ENCODE measurements at regions not wholly inside any gene's neighbourhood (a gene's known extent, or its start where the extent isn't known, plus 50 kb on each side); places are given as distances from the start of the nearest gene placed in this dataset.
A peak's percentile ranks its signal among the peaks of the same experiment; 100 is the strongest.

DNA sequence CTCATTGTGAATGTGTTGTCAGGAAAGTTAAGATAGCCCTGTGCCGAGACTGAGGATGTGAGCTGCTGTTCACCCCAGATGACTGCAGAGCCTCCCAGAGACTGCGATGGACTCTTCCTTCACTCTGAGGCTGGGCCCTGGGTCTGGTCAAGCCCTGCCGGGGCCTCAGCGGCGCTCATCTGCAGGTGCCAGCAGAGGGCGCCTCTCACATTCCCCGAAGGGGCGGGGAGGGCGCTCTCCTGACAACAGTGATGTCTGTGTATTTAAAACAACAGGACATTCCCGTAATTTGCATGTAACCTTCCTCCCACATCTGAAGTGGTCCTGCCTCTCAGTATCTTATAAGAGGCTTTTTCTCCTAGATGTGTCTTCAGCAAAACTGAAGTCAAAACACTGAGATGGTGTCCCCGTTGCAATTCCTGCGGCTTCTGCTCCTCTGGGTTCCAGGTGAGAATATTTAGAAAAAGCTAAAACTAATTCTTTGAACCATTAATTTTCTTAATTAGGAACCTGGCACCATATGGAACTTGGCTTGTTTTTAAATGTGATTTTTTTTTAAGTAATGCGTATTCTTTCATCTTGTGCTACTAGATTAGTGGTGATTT, 1377.9 kb downstream of the RPIA start:
- 30 to 71% (median 36%) methylated on average over 6 to 13 of the region's 13 CpGs for WGBS, 4 donors
- Histone ChIP-seq H3K27me3 (peaks cover 5% of the 10 kb centered on the region), H3K4me3 (no peak overlapping the region), H3K27ac (no peak overlapping the region), H3K9me3 (replicated peaks in 1 of 3) (no peaks in the 10 kb centered on the region), H3K4me1 (replicated peaks in 1 of 2) (no peaks in the 10 kb centered on the region), H3K36me3 (replicated peaks in 1 of 2) (no peaks in the 10 kb centered on the region)
- no peak for TF ChIP-seq POLR2A (IDR thresholded peaks at IDR 0.05)
- TF ChIP-seq, protein P1, sequence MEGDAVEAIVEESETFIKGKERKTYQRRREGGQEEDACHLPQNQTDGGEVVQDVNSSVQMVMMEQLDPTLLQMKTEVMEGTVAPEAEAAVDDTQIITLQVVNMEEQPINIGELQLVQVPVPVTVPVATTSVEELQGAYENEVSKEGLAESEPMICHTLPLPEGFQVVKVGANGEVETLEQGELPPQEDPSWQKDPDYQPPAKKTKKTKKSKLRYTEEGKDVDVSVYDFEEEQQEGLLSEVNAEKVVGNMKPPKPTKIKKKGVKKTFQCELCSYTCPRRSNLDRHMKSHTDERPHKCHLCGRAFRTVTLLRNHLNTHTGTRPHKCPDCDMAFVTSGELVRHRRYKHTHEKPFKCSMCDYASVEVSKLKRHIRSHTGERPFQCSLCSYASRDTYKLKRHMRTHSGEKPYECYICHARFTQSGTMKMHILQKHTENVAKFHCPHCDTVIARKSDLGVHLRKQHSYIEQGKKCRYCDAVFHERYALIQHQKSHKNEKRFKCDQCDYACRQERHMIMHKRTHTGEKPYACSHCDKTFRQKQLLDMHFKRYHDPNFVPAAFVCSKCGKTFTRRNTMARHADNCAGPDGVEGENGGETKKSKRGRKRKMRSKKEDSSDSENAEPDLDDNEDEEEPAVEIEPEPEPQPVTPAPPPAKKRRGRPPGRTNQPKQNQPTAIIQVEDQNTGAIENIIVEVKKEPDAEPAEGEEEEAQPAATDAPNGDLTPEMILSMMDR (IDR thresholded peaks at IDR 0.05), result peak in 4 of 6 experiments; percentile 18 to 61 (median 38)
- intact Hi-C loops (cut with DNase I), result no loop called here
- DNase-seq, result peak in 6 of 7 donors; percentile 26 to 53 (median 37)

DNA sequence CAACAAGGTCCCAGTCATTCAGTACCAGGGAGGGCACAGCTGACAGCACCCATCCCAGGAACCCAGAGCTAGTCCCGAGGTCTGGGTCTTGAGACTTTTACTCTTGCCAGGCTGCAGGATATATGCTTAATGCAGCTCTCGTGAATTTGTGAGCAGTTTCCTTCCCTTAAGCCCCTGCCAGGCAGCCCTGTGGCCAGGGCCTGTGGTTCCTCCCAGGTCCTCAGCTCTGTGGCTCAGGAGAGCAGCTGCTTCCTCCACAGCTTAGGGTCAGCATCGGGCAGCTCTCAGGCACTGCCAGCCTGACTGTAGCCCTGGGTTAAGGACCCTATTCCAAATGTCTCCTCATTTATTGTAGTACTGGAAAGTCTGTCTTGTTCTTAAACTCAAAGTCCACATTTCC, 1384.8 kb downstream of the RPIA start:
- Histone ChIP-seq H3K27ac (no peak overlapping the region), H3K9me3 (replicated peaks in 1 of 3) (no peaks in the 10 kb centered on the region), H3K27me3 (peaks cover 6% of the 10 kb centered on the region), H3K4me1 (replicated peaks in 1 of 2) (no peaks in the 10 kb centered on the region), H3K4me3 (no peak overlapping the region), H3K36me3 (replicated peaks in 1 of 2) (no peaks in the 10 kb centered on the region)
- TF ChIP-seq POLR2A (IDR thresholded peaks at IDR 0.05), result no peak
- TF ChIP-seq, protein P1 (IDR thresholded peaks at IDR 0.05), result no peak
- no peak for DNase-seq
- intact Hi-C loops (cut with DNase I), result no loop called here
- 33 to 48% (median 39%) methylated on average over 2 to 3 of the region's 3 CpGs for WGBS, 4 donors

DNA sequence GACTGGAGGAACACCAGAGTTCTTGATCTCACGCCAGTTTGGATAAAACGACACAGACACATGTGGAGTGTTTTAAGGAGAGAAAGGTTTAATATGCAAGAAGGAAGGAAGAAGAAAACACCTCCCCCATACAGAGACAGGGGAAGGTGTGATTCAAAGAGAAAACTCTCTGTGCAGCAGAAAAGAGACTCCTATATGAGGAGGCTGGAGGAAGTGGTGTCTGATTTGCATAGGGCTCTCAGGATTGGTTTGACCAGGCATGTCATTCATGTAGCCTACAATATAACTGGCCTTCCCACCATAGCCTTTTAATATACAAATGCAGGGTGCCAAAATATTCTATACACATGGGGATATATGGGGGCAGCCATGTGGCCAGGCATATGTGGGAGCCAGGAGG, 1386.5 kb downstream of the RPIA start:
- no peak for DNase-seq
- no peak for TF ChIP-seq POLR2A (IDR thresholded peaks at IDR 0.05)
- TF ChIP-seq, protein P1 (IDR thresholded peaks at IDR 0.05), result no peak
- peaks cover 6% of the 10 kb centered on the region for H3K27me3 ChIP-seq
- WGBS, 4 donors, result 49 to 62% (median 54%) methylated on average over 2 of the region's 2 CpGs
- H3K4me3 ChIP-seq, result no peak overlapping the region
- intact Hi-C loops (cut with DNase I), result no loop called here
- no peaks in the 10 kb centered on the region for H3K36me3 ChIP-seq (replicated peaks in 1 of 2)
- H3K27ac ChIP-seq, result no peak overlapping the region
- H3K9me3 ChIP-seq (replicated peaks in 1 of 3), result no peaks in the 10 kb centered on the region
- H3K4me1 ChIP-seq (replicated peaks in 1 of 2), result no peaks in the 10 kb centered on the region

DNA sequence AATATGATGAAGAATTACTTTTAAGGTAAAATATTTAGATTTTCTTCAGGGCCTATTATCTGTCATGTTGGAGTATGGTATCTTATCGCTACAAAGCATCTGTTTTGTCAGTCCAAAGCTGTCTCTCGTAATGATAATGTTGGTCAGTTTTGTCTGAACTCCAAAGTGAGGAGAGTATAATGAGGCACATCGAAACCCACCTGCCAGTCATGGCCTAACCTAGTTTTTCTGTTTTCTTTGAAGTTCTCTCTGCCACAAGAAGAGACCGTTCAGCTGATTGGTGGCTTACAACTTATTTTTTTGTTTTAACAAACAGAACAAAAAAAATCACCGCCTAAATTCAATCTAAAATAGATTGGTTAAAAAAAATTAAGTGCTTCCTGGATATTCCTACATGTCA, 1387.9 kb downstream of the RPIA start:
- Histone ChIP-seq H3K4me3 (no peak overlapping the region), H3K9me3 (replicated peaks in 1 of 3) (no peaks in the 10 kb centered on the region), H3K27me3 (peaks cover 6% of the 10 kb centered on the region), H3K36me3 (replicated peaks in 1 of 2) (no peaks in the 10 kb centered on the region), H3K27ac (no peak overlapping the region), H3K4me1 (replicated peaks in 1 of 2) (no peaks in the 10 kb centered on the region)
- intact Hi-C loops (cut with DNase I), result no loop called here
- TF ChIP-seq, protein P1 (IDR thresholded peaks at IDR 0.05), result no peak
- TF ChIP-seq POLR2A (IDR thresholded peaks at IDR 0.05), result no peak
- WGBS, 4 donors, result 65 to 78% (median 76%) methylated on average over 5 of the region's 5 CpGs
- DNase-seq, result no peak

All from adrenal gland (tissue), 9 donors.